ENCODE measurements at regions not wholly inside any gene's neighbourhood (a gene's known extent, or its start where the extent isn't known, plus 50 kb on each side); places are given as distances from the start of the nearest gene placed in this dataset.

DNA sequence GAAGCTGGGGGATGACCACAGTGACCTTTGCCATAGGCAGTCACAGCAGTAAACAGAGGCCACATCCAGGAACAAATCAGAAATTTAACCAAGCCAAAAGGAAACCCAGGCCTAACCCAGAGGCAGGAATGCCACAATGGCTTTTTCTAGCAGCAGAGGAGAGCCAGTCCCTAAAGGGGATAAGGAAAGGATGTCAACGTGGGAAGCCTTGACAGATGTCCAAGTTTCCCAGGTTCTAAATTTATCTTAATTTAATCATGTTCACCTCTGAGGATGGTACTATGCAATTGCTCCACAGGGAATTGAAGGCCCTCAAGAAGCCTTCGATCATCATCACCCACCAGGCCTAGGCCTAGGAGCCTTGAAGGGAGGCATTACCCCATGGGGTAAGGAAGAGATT is 374.7 kb downstream of the TNS1 start:
- Mint-ChIP-seq H3K4me1 (peaks cover 4% of the 10 kb centered on the region), H3K36me3 (ENCODE audit: low read depth) (no peaks in the 10 kb centered on the region), H3K27me3 (ENCODE audit: insufficient read depth, low read depth, poor library complexity) (peaks cover 8% of the 10 kb centered on the region), H3K9me3 (no peaks in the 10 kb centered on the region), H3K27ac (no peak overlapping the region), H3K4me3 (no peak overlapping the region)
- Histone ChIP-seq H3K79me2 (replicated peaks; ENCODE audit: insufficient read depth) (no peaks in the 10 kb centered on the region), H3F3A (replicated peaks; ENCODE audit: low read depth) (no peaks in the 10 kb centered on the region), H3K4me2 (no peak overlapping the region), H2AFZ (no peak overlapping the region), H3K9me2 (ENCODE audit: insufficient read depth) (no peaks in the 10 kb centered on the region), H3K4me3 (no peak overlapping the region), H3K27me3 (ENCODE audit: insufficient read depth) (no peaks in the 10 kb centered on the region), H3K27ac (ENCODE audit: low read depth) (no peak overlapping the region), H3K4me1 (ENCODE audit: insufficient read depth) (no peaks in the 10 kb centered on the region; the same call in 1 of the 2 replicates), H4K20me1 (replicated peaks; ENCODE audit: insufficient read depth) (no peaks in the 10 kb centered on the region), H3K36me3 (ENCODE audit: insufficient read depth) (no peaks in the 10 kb centered on the region)
- TF ChIP-seq, protein P1, sequence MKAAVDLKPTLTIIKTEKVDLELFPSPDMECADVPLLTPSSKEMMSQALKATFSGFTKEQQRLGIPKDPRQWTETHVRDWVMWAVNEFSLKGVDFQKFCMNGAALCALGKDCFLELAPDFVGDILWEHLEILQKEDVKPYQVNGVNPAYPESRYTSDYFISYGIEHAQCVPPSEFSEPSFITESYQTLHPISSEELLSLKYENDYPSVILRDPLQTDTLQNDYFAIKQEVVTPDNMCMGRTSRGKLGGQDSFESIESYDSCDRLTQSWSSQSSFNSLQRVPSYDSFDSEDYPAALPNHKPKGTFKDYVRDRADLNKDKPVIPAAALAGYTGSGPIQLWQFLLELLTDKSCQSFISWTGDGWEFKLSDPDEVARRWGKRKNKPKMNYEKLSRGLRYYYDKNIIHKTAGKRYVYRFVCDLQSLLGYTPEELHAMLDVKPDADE (IDR thresholded peaks at IDR 0.05): no peak
- TF ChIP-seq JUNB (IDR thresholded peaks at IDR 0.05; ENCODE audit: unreplicated experiment) (no peak), EZH2phosphoT487 (IDR thresholded peaks at IDR 0.05; ENCODE audit: unreplicated experiment) (no peak), ZNF114 (CRISPR knock-in tag; IDR thresholded peaks at IDR 0.05) (no peak), POLR2AphosphoS5 (IDR thresholded peaks at IDR 0.05; ENCODE audit: low read depth) (no peak), STAT1 (IDR thresholded peaks at IDR 0.05; ENCODE audit: unreplicated experiment) (no peak), NANOG (IDR thresholded peaks at IDR 0.05; ENCODE audit: borderline replicate concordance) (no peak), REST (IDR thresholded peaks at IDR 0.05; ENCODE audit: unreplicated experiment) (no peak), ZNF462 (CRISPR knock-in tag; IDR thresholded peaks at IDR 0.05) (no peak), CREB1 (CRISPR knock-in tag; IDR thresholded peaks at IDR 0.05; ENCODE audit: low read depth) (no peak)
- TF ChIP-seq, protein P2, sequence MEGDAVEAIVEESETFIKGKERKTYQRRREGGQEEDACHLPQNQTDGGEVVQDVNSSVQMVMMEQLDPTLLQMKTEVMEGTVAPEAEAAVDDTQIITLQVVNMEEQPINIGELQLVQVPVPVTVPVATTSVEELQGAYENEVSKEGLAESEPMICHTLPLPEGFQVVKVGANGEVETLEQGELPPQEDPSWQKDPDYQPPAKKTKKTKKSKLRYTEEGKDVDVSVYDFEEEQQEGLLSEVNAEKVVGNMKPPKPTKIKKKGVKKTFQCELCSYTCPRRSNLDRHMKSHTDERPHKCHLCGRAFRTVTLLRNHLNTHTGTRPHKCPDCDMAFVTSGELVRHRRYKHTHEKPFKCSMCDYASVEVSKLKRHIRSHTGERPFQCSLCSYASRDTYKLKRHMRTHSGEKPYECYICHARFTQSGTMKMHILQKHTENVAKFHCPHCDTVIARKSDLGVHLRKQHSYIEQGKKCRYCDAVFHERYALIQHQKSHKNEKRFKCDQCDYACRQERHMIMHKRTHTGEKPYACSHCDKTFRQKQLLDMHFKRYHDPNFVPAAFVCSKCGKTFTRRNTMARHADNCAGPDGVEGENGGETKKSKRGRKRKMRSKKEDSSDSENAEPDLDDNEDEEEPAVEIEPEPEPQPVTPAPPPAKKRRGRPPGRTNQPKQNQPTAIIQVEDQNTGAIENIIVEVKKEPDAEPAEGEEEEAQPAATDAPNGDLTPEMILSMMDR (conservative IDR thresholded peaks at IDR 0.05; ENCODE audit: low read depth in 2 of 2): no peak
- DNase-seq (ENCODE audit: low spot score) (no peak), ATAC-seq (no peak)
